SHP77 (cell line): ENCODE measurements at regions not wholly inside any gene's neighbourhood (a gene's known extent, or its start where the extent isn't known, plus 50 kb on each side); places are given as distances from the start of the nearest gene placed in this dataset.

Experiments
- DNase-seq, 2 experiments: peaks; one replicate each; lab custom pipeline; 2025; lab: John Stamatoyannopoulos, UW

- no peak for DNase-seq
Observed at GRCh38 chr9:119639287-119639955, 270.2 kb upstream of the BRINP1 start.

- no peak for DNase-seq
Observed at GRCh38 chr9:119634006-119634405, 264.8 kb upstream of the BRINP1 start.

GRCh38 chr9:119611565-119611964, 242.3 kb upstream of the BRINP1 start:
- DNase-seq: no peak

GRCh38 chr9:119609277-119609971, 240.2 kb upstream of the BRINP1 start:
- no peak for DNase-seq

- DNase-seq: no peak
Observed at GRCh38 chr9:119601632-119602031, 232.4 kb upstream of the BRINP1 start.

- DNase-seq: no peak
Observed at GRCh38 chr9:119597499-119597898, 228.3 kb upstream of the BRINP1 start.

- DNase-seq: no peak
Observed at GRCh38 chr9:119596703-119597102, 227.5 kb upstream of the BRINP1 start.

- no peak for DNase-seq
Observed at GRCh38 chr9:119588874-119589744, 219.9 kb upstream of the BRINP1 start.

- no peak for DNase-seq
Observed at GRCh38 chr9:119577881-119578280, 208.6 kb upstream of the BRINP1 start.

- DNase-seq: no peak
Observed at GRCh38 chr9:119559986-119560385, 190.8 kb upstream of the BRINP1 start.

GRCh38 chr9:119559056-119559455, 189.8 kb upstream of the BRINP1 start:
- DNase-seq: no peak

GRCh38 chr9:119556129-119556875, 187.1 kb upstream of the BRINP1 start:
- DNase-seq: peak; percentile 29 to 75

- DNase-seq: no peak
Observed at GRCh38 chr9:119544492-119544891, 175.3 kb upstream of the BRINP1 start.

GRCh38 chr9:119537138-119537537, 167.9 kb upstream of the BRINP1 start:
- DNase-seq: no peak

GRCh38 chr9:119533504-119533903, 164.3 kb upstream of the BRINP1 start:
- DNase-seq: no peak

- DNase-seq: no peak
Observed at GRCh38 chr9:119526698-119527097, 157.5 kb upstream of the BRINP1 start.

GRCh38 chr9:119523508-119523907, 154.3 kb upstream of the BRINP1 start:
- no peak for DNase-seq

GRCh38 chr9:119522381-119522780, 153.1 kb upstream of the BRINP1 start:
- no peak for DNase-seq

GRCh38 chr9:119509291-119509905, 140.2 kb upstream of the BRINP1 start:
- DNase-seq: no peak

GRCh38 chr9:119501374-119501773, 132.1 kb upstream of the BRINP1 start:
- DNase-seq: no peak

- DNase-seq: no peak
Observed at GRCh38 chr9:119500072-119500771, 131.0 kb upstream of the BRINP1 start.
